ENCODE measurements at regions not wholly inside any gene's neighbourhood (a gene's known extent, or its start where the extent isn't known, plus 50 kb on each side); places are given as distances from the start of the nearest gene placed in this dataset.
"Not testable (repeated sequence)": the region's sequence is repeated elsewhere in the genome, so short reads cannot be mapped to it uniquely, and the experiment has no call there.

DNA sequence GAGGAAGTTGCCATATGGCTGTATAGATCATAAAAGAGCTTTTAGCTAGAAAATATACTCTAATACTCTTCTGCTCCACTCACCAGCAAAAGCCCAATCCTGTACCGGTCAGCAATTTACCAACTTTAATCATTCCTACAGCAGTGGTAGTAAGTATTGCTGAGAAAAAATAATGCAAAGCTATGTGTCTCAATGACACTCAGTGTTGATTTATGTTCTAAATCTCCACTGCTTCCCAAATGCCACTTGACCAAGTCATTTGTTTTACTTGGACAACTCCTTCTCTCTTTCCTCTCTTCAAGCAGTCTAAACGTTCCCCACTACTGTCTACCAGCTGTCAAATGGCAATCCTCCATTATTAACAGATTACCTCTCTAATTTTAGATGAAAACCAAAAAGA, 201.8 kb upstream of the GK2 start:
- no peak for ATAC-seq
- DNase-seq: no peak

DNA sequence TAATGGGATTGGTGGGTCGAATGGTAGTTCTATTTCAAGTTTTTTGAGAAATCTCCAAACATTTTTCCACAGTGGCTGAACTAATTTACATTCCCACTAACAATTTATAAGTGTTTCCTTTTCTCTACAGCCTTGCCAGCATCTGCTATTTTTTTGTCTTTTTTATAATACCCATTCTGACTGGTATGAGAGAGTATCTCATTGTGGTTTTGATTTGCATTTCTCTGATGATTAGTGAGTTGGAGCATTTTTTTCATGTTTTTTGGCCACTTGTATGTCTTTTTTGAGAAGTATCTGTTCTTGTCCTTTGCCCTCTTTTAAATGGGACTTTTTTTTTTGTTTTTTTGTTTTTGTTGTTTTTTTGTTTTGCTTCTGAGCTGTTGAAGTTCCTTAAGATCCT, 200.0 kb upstream of the GK2 start:
- no peak for ATAC-seq
- DNase-seq: no peak

DNA sequence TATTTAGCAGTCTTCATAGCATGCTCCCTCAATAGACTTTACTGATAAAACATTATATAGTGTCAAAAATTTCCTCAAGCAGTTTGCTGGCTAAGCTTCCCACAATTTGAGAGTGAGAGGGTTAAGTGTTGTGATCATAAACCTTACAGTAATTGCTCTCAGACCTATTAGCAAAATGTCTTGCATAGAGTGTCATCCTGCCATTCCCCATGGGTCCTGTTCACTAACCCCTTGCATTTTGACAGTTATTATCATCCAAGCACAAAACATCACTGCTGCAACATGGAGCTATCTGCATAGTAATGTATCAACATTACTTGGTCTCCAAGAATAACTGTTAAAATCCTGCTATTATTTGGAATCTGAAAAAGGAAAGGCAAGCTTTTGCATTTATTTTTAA, 196.1 kb upstream of the GK2 start:
- ATAC-seq (no peak), DNase-seq (no peak)

DNA sequence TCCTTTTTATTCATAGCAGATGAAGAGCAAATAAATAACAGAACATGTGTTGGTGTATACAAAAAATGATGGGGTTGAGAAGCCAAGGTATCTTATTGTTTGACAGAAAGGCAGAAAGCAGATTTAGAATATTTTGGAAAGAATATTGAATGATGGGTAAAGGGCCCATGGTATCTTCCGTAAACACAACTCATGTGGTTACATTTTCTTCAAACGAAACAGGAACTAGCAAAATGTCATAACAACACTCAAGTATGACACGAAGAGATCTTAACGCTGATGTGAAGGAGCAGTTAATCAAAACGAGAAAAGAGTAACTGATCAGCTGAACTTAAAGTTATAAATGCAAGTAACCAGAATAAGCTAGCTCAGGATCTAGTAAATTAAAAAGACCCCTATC, 195.7 kb upstream of the GK2 start:
- ATAC-seq (no peak), DNase-seq (no peak)

DNA sequence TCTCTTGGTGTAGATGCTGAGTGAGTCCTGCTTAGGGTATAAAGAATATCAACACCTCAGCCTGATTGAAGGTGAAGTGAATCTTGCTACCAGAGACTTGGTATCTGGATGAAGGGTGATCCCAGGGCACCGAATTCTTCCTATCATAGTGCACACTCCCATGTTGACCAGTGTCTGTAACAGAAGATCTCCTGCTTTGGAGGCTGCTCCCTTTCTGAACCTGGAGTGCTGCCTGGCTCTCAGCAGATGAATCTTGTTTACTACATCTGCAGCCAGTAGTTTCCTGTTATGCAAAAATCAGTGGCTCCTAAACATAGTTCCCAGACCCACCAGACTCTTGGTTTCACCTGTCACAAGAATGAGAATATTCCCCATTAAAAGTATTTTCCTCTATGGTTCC, 191.7 kb upstream of the GK2 start:
- ATAC-seq: no peak
- DNase-seq: no peak

DNA sequence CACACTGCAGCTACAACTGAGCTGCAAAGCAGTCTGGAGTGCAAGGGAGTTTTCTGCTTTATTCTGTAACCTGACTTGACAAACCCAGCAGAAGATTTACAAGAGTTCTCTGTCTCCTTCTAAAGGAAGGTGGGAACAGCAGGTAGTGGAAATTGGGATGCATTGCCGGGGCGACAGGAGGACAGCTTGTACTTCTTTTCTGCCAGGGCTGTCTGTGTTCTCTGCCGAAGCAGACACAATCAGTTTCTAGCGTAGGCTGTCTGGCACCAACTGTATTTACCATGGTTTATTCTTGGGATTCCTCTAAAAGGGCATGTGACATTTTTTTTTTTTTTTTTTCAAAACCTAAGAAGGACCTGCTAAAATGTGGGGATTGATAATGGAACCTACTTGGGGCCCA, 190.8 kb upstream of the GK2 start:
- ATAC-seq (no peak), DNase-seq (no peak)

DNA sequence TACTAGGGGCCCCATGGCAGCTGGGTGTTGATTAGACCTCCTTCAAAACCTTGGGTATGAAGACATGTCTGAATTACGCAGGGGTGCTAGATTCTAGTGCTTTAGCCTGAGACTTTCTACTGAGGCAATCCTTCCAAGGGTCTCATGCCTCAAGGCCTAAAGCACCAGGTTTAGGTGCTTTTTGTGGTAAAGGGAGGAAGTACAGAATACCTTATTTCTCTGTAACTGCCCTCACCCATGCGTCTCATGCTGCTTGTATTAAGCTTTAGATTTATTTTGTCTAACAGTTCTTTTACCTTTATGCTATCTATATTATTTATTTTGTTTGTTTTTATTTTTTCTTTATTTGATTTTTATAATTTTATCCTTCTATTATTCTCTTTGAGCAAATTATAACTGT, 190.2 kb upstream of the GK2 start:
- DNase-seq (no peak), ATAC-seq (no peak)

DNA sequence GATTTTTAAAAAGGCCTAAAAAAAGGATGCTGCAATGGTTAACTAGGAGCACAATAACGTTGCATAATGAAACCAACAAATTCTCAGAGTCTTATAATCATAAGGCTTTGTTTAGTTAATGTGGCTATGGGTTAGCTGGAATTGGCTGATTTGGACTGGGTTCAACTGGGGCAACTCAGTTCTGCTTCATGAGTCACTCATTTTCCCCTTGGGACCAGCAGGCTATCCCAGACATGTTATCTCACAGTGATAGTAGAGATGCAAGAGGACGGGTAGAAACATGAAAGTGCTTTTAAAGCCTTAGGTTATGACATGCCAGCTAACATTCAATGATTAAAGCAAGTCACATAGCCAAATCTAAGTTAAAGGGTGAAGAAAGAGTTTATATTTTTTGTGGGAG, 189.2 kb upstream of the GK2 start:
- ATAC-seq: no peak
- no peak for DNase-seq

DNA sequence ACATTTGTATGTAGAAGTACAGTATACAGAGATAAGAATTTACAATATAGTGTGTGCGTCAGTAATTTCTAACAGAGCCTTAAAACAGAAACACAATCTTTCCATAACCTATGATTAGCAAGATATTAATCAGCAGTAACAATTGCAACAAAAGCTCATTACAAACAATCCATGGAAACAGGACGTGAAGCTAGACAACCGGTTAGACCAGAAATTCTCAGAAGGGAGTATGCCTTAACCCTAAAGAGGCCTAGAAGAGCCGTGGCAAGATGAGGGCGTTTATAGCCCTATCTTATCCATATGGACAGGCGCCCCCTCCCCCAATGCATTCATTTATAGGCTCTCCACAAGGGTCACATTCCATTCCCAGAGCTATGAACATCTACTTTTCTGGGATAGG, 184.2 kb upstream of the GK2 start:
- DNase-seq, ATAC-seq: not testable (repeated sequence)

DNA sequence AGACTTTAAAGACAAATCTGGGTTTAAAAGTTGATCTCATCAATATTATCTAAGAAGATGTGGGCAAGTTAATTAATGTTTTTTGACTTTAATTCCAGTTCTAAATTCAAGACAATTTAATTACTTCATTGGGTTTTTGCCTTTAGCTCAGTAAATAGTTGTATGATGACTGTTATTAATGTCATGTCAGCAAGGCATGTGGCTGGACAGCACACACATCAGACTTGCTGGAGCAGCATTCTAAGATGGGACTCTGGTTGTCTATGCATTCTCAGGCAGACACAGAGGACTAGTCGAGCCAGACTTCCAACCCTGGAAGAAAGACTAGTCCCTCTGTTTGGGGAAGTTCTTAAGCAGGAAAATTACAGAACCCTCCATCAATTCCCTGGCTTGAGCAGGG, 180.7 kb upstream of the GK2 start:
- no peak for ATAC-seq
- no peak for DNase-seq

DNA sequence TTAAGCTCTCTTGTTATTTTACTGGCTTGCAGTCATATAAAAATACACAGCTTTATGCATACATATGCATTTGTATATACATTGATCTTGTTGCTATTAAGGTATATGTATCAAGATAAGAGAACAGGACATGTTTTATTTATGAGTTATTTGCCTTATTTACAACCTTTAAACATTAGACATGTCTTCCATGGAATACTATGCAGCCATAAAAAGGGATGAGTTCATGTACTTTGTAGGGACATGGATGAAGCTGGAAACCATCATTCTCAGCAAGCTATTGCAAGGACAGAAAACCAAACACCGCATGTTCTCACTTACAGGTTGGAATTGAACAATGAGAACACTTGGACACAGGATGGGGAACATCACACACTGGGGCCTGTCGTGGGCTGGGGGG, 179.2 kb upstream of the GK2 start:
- ATAC-seq, DNase-seq: not testable (repeated sequence)

DNA sequence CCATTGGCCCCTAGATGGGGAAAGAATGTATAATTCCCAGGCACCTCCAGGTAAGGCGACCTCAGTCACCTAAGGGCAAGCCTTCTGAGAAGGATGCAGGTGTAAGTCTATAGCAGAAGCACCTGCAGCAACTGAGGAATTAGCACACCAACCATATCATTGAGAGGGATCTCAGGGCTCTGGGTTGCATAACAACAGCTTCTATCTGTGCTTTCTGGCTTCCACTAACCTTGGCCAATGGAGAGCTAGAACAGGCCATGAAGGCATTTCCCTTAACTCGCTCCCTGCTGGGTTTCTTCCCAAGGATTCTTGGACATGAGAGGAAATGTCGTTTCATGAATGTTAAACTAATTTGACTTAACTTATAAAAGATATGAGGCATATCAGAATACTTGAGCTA, 177.8 kb upstream of the GK2 start:
- DNase-seq (no peak), ATAC-seq (no peak)

DNA sequence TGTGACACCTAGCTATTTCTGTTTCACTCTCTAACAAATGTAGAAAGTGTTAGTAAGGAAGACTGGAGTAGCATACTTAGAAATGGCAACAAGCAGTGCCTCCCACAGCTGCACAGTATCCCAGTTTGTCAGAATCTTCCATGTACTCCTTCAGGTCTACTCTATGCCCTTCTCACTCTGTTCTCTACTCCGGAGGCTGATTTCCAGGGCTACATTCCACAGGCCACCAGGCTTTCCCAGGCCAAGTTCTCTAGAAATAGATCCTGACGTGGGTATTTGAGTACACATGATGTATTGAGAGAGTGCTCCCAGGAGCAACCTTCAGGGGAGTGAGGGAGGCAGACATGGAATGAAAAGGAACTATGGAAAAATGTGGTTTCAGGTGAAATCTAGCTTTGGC, 177.3 kb upstream of the GK2 start:
- DNase-seq (no peak), ATAC-seq (no peak)

DNA sequence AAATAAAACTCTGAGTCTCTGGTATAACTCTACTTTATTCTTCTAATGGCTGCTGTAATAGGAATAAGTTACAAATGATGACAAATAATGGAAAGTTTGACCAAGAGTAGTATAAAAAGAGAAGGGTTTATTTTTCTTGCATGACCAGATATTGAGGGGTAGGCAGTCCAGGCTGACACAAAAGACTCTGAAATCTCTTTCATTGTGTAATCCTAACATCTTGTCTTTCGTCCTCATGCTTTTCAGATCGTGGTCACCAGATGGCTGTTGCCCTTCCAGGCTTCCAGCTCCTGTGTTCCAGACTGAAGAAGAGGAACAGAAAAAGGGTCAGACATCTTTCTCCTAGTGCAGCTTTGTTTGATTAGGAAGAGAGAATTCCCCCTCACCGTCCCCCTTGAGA, 176.9 kb upstream of the GK2 start:
- no peak for DNase-seq
- ATAC-seq: no peak

DNA sequence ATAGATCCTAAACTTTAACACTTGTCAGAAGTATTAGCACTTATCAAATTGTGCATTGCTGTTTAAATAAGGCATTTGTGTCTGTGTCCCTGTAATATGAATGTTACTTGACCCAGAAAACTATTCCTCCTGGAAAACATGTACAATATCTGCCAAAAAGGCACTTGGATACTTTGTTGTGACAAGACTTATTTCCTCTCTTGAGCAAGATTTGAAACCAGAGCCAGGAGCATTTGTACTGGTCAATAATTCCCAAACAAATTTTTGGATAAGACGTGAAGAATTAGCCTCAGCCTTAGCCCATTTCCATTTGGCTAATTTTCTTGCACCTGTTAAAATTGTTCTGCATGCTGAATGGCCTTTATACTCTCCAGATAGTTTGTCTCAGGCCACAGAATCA, 176.3 kb upstream of the GK2 start:
- no peak for ATAC-seq
- DNase-seq: no peak

DNA sequence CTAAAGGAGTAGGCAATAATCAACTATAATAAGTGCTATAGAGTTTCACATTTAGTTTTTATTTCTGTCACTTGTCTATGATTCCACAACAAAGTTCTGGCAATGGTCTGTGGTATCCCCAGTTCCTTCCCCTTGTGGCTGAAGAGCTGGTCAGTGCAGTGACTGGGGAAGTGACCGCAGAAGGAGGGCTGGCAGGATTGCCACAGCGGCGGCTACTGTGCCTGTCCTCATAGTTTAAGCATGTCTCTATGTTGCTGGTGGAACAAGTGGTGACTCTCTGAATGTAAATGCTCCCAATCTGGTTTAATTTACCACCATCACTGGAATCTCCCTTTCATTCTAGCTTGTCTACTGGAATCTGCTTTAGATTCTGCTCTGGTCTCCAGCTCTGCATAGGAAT, 170.6 kb upstream of the GK2 start:
- no peak for DNase-seq
- no peak for ATAC-seq

DNA sequence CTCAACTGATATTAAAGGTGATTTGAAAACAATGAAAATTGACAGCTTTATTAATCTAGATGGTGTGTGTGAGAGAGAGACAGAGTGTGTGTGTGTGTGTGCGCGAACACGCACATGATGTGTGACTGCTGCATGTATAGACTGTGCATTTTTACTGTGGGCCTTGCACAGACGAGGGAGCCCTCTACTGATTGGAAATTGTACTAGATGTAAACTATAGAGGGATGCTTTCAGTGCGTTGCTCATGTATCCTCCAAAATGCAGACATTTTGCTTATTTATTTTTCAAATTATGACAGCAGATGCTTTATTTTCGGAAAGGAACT, 168.4 kb upstream of the GK2 start:
- ATAC-seq: no peak

DNA sequence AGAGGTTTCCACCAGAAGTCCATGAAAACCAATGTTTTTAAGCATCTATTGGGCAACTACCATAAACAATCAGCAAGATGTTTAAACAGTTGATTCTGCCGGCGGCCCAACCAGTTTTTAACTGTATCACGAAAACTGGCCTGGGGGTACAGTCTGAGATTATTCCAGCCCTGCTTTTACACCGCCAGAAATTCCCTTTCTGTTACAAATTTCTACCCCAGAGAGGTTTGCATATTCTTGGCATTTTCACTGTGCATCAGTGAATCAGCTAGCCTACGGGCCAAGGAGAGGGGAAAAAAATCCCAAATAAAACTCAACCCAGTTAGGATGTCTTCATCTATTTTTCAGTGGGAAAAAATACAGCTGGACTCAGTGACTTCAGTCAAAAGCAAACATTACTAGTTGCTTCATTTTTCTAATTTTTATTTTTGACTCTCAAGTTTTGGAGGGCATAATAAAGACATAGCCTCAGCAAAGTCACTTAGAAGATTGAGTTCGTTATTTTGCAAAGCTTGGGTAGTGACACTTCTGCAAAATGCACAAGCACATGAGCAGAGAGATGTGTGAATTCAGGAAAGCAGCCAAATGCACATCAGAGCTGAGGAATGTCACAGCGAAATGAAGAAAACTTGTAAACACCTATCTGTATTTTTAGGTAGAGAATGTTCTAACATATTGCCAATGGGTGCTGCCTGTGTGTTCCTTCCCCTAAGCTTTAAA, 167.8 kb upstream of the GK2 start:
- no peak for DNase-seq

More for the DNA sequence above, 168.4 kb upstream of the GK2 start:
- no peak for DNase-seq

DNA sequence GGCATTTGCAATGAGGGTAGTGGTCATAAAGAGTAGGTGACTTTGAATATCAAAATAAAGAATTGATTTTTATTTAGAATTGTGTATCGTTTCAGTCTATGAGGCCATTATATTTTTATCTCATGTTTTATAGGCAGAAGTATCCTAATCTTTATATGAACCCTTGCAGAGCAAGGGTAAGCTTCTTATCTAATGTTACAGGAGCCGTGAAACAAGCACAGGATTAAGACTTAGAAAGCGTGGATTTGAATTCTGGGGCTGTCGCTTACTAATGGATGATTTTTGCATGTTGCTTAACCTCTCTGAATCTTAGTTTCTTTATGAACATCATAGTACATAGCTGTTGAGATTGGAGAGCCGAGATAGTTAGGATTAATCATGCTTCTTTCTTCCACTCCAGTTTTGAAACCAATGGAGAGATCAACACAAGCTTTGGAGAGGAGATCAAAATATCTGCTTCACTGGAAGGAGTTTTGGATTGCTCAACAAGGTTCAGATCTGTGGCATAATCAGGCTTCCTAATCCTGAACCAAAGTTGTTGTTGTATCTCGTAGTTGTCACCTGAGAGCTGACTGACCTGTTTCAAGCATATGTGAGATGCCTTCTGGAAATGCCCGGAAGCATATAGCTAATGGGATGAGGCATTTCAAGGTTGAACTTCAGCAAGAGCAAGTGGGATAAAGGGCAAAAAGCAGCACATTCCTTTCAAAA, 166.9 kb upstream of the GK2 start:
- ATAC-seq (no peak), DNase-seq (no peak)

More for the DNA sequence above, 167.8 kb upstream of the GK2 start:
- ATAC-seq: no peak

DNA sequence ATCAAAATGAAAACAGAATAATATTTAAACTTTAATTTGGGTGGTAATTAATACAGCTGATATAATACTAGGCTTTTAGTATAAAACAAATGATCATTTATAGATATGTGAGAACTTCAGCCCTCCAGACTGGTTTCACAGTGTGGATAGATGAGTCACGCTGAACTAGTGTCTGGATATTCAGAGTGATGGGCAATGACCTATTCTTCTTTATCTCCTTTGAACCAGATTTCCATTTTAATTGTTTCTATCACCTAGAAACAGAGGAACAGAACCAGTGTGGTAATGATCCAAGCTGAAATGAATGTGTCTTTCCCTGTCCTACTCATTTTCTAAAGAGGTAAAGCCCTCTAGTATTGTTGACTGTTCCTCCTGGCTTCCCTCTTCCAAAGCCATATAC, 155.2 kb upstream of the GK2 start:
- DNase-seq: no peak
- ATAC-seq: no peak

DNA sequence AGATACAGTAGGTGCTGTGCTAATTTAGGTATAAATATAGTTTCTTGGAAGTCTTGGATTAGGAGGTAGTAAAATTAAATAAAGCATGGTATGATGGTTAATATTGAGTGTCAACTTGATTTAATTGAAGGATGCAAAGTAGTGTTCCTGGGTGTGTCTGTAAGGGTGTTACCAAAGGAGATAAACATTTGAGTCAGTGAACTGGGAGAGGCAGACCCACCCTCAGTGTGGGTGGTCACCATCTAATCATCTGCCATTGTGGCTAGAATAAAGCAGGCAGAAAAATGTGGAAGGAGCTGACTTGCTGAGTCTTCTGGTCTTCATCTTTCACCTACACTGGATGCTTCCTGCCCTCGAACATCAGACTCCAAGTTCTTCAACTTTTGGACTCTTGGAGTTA, 153.7 kb upstream of the GK2 start:
- no peak for ATAC-seq
- DNase-seq: no peak

DNA sequence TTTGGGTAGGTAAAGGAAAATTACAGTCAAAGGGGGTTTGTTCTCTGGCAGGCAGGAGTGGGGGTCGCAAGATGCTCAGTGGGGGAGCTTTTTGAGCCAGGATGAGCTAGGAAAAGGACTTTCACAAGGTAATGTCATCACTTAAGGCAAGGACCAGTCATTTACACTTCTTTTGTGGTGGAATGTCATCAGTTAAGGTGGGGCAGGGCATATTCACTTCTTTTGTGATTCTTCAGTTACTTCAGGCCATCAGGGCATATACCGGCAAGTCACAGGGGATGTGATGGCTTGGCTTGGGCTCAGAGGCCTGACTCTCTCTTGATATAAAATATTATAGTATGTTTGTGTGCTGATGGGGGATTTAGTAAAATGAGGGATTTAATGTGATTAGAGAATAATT, 151.4 kb upstream of the GK2 start:
- DNase-seq, ATAC-seq: not testable (repeated sequence)

DNA sequence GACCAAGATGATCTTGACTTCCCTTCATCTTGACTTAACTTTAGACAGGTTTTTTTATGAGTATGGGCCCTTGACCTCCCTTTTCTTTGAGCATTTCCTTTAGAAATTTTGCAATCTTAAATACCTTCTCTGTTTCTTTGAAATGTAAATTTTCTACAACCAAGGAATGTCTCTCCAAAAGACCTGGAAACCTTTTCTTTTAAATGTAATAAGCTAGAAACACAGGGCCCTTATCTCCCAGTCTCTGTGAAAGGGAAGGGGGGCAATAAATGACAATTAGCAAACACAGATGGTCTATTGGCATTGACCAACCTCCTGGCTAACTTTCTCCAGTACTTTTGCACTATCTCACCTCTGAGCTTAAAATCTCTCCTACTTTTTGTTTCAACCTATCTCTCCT, 144.3 kb upstream of the GK2 start:
- DNase-seq (no peak), ATAC-seq (no peak)

DNA sequence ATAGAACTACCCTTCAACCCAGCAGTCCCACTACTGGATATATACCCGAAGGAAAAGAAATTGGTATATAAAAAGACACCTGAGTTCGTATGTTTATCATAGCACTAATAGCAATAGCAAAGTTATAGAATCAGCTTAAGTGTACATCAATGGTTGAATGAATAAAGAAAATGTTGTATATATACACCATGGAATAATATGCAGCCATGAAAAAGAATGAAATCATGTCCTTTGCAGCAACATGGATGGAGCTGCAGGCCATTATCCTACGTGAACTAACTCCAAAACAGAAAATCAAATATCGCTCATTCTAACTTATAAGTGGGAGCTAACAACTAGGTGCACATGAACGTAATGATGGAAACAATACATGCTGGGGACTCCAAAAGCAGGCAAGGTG, 143.5 kb upstream of the GK2 start:
- DNase-seq: no peak
- no peak for ATAC-seq
